Glomerular endothelial cell (primary cell): ENCODE measurements at regions not wholly inside any gene's neighbourhood (a gene's known extent, or its start where the extent isn't known, plus 50 kb on each side); places are given as distances from the start of the nearest gene placed in this dataset.
"Not testable (repeated sequence)": the region's sequence is repeated elsewhere in the genome, so short reads cannot be mapped to it uniquely, and the experiment has no call there.

ENCODE experiments used
- DNase-seq: peaks from one replicate; pipeline ENCODE4 v3.0.0-alpha.2; 2011; ENCODE audit warnings: low read depth, low spot score; ENCODE audit errors: extremely low read depth

DNA sequence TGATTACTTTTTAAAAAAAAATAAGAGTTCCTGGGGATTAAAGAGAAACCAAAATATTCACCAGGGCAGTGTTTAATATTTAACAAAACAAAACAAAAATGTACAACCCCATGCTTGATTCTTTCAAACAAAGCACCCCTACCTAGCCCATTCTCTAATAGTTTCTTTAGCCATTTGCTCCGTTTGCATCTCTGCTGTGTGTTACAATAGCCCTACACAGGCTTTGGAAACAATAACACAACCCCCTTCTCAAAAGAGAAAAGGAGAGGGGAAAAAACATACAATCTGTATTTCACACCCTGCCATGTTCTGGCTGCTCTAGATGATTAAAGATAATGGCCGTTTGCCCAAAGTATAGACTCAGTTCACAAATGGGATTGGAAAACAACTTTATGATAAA lies 302.9 kb downstream of the CPS1 start:
- DNase-seq, result no peak

DNA sequence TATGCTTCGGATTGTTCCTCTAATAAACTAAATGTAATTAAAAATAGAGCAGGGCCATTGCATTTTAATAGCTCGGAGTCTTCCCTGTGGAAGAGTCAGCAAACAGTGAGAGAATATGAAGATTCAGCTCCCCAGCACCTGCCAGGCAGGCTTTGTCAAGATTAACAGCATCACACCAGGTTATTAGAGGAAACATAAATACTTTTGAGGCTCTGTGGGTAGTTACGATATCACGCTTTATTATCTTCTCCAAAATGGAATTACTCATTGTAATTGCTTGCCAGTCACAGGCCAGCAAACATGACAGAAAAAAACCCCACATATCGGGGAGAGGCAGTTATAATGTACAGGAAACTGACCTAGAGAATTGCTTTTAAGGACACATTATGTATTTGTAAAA lies 303.9 kb downstream of the CPS1 start:
- DNase-seq, result no peak

DNA sequence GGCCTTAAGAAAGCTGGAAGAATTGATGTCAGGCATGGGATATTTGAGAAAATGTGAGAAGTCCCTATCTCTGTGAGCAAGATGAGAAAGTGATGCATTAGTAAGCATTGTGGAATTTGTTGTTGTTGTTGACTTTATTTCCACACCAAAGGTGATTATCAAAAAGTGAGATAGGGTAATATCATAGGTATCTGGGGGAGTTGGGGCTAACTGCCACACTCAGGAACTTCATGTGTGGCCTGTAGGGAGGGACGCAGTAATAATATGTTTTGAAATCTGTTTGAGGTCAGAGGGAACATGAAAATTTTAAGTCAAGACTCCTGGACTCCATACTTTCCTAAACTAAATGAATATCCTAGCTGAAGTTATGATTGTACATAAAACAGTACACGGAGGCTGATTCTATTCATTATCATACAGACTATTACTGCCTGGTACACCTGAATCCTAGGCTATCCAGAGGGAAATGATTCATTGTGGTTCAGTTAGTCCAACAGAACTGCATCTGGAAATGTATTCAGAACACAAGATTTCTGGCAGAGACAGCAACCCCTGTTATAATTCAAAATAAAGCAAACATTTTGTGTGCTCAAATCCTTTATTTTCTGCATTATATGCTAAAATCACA lies 304.8 kb downstream of the CPS1 start:
- no peak for DNase-seq

DNA sequence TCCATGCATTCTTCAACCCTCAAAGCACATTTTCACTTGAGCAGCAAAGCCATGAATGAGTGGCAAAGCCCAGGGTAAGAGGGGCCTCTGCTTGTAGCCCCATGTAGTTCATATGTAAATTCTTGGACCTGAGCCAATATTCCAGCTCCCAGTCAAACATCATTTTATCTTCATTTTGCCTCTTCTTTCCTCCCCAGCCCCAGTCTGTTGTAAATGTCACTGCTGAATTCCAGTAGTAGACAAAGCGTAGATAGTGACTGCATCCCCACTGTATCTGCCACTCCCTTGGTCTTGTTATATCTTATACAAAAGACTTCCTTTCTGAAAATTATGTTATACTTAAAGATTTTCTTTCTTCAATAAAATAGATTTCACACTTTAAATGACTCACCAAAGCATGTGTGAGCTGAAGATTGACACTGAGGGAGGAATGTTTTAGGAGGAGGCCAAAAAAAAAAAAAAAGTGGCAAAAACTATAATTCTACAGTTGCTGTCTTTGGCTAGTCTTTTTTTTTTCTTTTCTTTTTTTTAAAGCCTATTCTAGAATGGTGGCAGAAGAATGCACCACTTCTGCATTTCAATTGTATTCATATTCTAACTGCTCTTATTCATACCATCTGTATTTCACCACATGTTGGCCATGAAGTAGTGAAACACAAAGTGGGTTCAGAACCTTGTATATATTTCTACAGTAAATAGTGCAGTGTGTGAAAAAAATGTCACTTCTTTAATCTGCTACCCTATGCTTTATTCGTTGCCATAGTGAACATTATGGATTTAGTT lies 306.1 kb downstream of the CPS1 start:
- DNase-seq, result no peak

DNA sequence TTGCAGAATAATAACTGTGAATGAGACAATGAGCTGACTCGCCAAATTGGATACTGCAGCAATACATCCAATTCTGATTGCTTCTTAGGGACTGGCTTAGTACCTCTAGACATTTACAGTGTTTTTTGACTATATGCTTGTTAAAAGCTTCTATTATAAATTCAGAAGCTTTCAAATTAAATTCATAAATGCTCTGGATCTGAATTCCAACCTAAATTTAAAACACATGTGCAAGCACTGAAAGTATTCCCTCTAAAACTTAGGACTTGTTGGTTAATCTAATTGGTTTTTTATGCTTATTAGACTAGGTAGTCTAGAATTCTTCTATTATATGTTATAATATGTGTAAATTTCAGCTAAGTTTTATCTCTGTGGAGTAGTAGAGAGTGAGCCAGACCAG lies 306.9 kb downstream of the CPS1 start:
- DNase-seq, result no peak

DNA sequence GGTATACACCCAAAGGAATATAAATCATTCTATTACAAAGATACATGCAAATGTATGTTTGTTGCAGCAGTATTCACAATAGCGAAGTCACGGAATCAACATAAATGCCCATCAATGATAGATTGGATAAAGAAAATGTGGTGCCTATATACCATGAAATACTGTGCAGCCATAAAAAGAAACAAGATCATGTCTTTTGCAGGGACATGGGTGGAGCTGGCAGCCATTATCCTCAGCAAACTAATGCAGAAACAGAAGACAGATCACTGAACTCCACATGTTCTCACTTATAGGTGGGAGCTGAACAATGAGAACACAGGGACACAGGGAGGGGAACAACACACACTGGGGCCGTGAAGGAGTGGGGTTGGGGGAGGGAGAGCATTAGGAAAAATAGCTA lies 315.2 kb downstream of the CPS1 start:
- not testable (repeated sequence) for DNase-seq

DNA sequence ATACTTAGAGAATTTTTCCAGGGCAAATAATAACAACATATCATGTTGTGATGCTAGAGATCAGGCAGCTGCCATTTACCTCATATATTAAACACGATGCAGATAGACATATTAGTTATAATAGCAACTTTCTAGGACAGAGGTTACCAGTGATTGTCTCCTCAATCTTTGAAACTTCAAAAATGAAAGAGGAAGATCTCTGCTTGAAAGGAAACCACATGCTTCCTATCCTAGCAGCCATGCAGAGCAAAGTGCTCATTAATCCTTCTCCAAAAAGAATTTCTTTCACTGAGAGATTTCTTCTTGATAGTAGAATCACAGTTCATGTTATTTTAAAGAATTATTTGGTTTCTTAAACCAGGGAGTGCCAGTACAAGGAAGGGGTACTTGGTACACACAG lies 317.2 kb downstream of the CPS1 start:
- DNase-seq, result no peak

DNA sequence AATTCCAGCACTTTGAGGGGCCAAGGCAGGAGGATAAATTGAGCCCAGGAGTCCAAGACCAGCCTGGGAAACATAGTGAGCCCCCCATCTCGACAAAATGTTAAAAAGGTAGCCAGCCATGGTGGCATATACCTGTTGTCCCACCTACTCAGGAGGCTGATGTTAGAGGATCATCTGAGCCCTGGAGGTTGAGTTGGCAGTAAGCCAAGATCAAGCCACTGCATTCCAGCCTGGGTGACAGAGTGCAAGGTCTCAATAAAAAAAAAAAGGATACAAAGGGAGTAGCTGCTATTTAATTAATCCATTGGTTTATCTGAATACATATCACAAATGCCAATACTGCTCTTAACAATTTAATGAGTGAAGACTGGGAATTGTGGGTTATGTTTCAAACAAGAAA lies 327.8 kb downstream of the CPS1 start:
- DNase-seq, result no peak

DNA sequence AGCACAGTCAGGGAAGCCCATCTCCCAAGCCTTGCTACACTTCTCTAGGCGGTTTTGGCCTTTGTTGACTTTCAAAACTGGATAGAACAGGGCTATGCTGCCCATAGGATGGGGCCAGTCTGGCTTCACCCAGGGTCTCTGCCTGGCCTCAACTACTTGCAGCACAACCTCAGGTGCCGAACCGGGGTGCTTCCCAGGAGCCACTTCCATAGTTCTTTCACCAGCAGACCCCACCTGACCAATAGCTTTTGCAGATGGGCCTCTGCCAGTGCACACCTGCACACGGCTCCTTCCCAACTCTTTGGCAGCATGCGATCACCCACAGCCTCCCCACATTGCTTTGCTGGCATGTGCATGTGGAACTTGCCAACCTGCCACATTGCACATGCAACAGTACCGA lies 331.6 kb downstream of the CPS1 start:
- no peak for DNase-seq

DNA sequence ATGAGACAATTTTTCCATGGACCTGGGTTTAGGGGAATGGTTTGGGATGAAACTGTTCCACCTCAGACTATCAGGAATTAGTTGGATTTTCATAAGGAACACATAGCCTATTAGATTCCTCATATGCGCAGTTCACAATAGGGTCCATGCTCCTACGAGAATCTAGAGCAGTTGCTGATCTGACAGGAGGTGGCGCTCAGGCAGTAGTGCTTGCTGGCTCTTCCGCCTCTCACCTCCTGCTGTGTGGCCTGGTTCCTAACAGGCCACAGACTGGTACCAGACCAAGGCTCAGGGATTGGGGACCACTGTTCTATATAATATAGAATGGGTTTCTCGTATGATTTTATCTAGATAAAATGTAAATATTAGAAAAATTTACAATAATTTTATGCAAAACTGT lies 338.7 kb downstream of the CPS1 start:
- no peak for DNase-seq

DNA sequence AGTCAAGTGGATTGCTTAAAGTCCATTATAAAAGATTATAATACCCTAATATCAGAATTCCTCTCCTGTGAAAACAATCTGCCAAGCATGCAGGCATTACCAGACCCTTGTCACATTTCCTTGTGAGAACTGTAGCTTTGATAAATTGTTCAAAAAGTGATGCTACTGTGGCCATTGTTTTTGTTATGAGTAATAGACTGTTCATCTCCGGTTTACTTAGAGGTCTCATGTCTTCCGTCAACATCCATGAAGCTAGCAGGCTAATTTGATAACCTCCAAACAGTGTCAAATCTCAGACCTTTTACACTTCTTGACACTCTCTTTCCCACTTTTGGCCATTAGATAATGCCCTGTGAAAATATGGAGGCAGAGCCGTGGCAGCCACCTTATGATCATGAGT lies 342.7 kb downstream of the CPS1 start:
- DNase-seq, result peak; percentile 44

DNA sequence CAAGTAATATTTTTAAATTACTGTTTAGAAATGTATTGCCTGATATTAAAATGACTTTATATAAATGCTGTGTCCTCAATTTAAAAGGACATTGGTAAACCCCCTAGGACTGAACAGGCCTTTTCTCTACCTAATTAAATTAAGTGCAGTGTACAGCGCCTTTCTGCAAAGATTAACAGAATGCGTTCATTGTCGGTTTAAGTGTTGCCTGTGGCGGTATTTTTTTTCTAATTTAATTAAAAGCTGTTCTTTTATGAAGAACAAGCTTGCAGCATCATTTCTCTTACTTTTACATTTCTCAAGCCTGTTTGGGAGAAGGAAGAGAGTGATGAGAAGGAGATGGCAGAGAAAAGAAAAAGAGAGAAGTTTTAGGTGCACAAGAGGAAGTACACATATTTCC lies 344.9 kb downstream of the CPS1 start:
- DNase-seq, result no peak

DNA sequence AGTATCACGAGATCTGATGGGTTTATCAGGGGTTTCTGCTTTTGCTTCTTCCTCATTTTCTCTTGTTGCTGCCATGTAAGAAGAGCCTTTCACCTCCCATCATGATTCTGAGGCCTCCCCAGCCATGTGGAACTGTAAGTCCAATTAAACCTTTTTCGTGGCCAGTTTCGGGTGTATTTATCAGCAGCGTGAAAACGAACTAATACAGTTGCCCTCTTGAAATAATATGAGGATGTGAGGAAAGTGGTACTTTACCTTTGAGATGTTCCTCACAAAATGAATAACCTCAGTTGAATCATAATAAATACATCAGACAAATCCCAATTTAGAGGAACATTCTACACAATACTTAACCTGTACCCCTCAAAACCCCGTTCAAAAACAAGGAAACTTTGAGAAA lies 356.4 kb downstream of the CPS1 start:
- DNase-seq, result no peak

DNA sequence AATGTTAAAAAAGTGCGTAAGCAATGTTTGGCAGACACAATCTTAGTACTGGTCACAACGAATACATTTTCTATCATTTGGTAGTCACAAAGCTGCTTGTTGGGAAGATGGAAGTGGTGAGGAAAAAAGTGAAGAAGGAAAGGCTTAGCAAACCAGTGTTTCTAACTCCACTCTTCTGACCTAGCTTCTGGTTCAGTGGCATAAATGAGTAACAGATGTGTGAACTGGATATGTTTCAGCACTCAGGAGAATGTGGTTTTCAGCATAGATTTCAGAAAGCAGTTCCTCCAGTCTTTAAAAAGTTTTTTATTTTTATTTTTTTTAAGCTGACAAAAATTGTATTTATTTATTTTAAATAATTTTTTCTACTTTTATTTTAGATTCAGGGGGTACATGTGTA lies 357.1 kb downstream of the CPS1 start:
- DNase-seq, result no peak

DNA sequence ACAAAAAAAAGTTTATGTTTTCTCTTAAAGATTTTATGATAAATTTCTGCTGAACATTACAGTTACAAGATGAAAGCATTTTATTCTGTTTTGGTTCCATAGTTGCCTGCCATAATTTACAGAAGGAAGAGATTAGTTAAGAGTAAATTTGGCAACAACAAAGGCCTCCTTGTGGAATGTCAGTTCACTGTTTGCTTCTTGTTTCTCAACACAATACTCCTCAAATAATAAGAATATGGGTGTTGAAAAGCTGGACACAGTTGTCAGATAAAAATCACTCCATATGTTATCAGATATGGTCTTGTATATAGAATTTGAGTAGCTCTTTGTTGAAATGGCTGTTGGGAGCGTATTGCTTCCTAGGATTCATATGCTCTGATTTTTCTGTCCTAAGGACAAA lies 359.5 kb downstream of the CPS1 start:
- no peak for DNase-seq

DNA sequence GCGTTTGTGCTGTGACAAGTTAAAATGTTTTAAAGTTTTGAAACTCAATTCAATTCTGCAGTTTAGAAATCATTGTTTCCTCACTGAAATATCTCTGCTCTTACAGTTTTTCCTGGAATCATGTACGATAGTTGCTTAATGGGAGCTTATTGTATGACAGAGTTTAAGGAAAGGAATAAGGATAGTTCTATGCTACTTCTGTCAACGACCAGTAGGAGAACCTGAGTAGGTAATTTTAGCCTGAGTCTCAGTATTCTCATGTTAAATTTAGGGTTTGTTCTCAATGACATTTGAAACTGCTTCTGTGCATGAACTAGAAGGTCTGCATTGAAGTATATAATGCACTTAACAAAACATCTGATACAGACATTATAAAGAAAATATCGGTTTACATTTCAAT lies 361.1 kb downstream of the CPS1 start:
- DNase-seq, result no peak

DNA sequence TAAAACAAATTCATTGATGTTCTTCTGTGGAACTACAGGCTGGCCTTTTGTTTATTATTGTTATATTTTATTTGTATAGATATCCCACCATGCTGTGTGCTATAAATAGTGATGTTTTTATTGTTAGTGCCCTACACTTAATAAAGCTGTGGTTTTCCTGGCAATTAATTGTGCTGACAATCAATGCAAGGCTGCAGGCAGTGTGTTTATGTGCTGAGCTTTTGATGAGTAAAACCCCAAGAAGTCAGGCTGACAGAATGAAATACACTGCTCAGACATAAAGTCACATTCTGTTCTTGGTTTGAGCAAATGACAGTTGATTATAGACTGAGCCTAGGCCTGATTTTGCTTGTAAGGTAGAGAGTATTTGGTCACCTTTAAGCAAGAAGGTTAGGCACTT lies 362.7 kb downstream of the CPS1 start:
- no peak for DNase-seq

DNA sequence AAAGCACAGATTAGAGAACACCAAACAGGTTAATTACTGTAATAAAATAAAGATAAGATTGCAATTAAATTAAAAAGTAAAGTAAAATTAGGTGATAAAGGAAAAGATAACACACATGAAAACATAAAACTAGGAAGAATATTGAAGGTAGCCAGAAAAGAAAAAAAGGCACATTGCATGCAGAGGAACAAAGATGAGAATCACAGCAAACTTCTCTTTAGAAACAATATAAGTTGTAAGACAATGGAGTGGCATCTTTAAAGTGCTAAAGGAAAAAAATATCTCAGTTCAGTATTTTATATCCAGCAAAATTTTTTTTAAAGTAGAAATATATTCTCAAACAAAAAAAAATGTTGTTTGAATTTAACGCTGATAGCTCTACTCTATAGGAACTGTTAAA lies 366.0 kb downstream of the CPS1 start:
- no peak for DNase-seq

DNA sequence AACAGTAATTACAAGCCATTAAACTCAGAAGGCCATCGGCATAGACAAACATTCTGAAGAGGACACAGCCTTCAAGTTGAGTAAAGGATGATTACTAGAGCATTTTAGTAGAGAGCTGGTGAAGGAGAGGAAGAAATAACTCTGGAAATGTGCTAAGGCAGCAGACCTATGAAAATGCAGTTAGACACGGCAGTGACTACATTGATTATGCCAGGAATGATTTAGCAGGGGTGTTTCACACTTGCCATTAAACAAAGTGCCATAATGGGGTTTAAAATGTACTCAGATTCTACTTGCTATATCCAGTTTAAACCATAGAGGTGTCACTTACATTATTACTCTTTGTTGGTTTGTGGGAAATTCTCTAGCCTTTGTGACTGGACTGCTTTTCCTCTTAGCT lies 372.3 kb downstream of the CPS1 start:
- no peak for DNase-seq

DNA sequence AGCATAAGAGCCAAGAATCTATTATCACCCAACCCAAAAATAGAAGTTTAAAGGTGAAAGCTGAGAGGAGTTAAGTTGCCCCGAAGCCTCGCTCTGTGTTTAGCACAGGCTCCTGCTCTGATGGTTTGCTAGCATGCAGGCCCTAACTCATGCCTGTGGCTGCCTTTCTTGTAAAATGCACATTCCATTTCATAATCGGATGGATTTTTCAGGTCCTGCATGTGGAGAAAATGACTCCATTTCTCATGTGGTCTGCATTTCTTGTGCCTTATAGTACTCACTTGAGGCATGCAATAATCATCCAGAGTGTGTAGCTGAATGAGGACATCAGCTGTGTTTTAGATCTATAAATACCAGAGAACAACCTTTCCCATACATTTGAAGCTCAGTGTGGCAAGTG lies 381.8 kb downstream of the CPS1 start:
- DNase-seq, result no peak

DNA sequence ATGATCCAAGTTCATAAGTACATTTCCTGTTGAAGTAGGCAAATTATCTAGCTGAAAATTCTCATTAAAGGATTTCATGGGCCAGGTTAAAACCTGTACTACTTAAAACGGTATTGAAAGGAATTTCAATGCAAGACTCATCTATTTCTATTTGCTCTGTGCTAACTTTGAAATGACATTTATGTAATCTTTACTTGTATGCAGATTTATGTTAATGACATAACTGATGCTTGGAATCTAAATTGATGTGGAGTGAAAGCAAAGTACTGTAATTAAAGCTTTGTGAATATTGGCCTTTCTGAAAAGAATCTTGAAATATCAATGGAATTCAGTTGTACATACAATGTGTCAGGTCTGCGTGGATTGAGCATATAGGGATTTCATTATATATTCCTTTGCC lies 390.0 kb downstream of the CPS1 start:
- DNase-seq, result no peak

DNA sequence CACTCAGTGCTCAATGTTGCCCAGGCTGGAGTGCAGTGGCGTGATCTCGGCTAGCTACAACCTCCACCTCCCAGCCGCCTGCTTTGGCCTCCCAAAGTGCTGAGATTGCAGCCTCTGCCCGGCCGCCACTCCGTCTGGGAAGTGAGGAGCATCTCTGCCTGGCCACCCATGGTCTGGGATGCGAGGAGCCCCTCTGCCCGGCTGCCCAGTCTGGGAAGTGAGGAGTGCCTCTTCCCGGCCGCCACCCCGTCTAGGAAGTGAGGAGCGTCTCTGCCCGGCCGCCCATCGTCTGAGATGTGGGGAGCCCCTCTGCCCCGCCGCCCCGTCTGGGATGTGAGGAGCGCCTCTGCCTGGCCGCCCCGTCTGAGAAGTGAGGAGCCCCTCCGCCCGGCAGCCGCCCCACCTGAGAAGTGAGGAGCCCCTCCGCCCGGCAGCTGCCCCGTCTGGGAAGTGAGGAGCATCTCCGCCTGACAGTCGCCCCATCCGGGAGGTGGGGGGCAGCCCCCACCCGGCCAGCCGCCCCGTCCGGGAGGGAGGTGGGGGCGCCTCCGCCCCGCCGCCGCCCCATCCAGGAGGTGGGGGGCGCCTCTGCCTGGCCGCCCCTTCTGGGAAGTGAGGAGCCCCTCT lies 394.1 kb downstream of the CPS1 start:
- DNase-seq, result not testable (repeated sequence)
